ENCODE measurements at regions not wholly inside any gene's neighbourhood (a gene's known extent, or its start where the extent isn't known, plus 50 kb on each side); places are given as distances from the start of the nearest gene placed in this dataset.

GRCh38 chr15:70238917-70239316 lies 141.2 kb upstream of the TLE3 start:
- TF ChIP-seq, protein P1, sequence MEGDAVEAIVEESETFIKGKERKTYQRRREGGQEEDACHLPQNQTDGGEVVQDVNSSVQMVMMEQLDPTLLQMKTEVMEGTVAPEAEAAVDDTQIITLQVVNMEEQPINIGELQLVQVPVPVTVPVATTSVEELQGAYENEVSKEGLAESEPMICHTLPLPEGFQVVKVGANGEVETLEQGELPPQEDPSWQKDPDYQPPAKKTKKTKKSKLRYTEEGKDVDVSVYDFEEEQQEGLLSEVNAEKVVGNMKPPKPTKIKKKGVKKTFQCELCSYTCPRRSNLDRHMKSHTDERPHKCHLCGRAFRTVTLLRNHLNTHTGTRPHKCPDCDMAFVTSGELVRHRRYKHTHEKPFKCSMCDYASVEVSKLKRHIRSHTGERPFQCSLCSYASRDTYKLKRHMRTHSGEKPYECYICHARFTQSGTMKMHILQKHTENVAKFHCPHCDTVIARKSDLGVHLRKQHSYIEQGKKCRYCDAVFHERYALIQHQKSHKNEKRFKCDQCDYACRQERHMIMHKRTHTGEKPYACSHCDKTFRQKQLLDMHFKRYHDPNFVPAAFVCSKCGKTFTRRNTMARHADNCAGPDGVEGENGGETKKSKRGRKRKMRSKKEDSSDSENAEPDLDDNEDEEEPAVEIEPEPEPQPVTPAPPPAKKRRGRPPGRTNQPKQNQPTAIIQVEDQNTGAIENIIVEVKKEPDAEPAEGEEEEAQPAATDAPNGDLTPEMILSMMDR (IDR thresholded peaks at IDR 0.05), result no peak
- H3K36me3 ChIP-seq (ENCODE audit: control insufficient read depth, insufficient read depth, low read length), result no peaks in the 10 kb centered on the region

GRCh38 chr15:70237626-70238025 lies 139.9 kb upstream of the TLE3 start:
- H3K9ac ChIP-seq, result no peak overlapping the region
- no peaks in the 10 kb centered on the region for H3K79me2 ChIP-seq
- TF ChIP-seq, protein P1 (IDR thresholded peaks at IDR 0.05), result no peak
- H2AFZ ChIP-seq, result no peak overlapping the region
- H3K36me3 ChIP-seq (ENCODE audit: control insufficient read depth, insufficient read depth, low read length), result no peaks in the 10 kb centered on the region
- H3K4me3 ChIP-seq (ENCODE audit: low read depth, low read length), result no peak overlapping the region
- H3K27ac ChIP-seq, result no peak overlapping the region
- H3K4me2 ChIP-seq (ENCODE audit: low read length), result no peak overlapping the region
- no peaks in the 10 kb centered on the region for H3K9me3 ChIP-seq (ENCODE audit: control insufficient read depth, low read length)
- no peaks in the 10 kb centered on the region for H3K27me3 ChIP-seq (ENCODE audit: control insufficient read depth, insufficient read depth, low read length)
- no peaks in the 10 kb centered on the region for H3K4me1 ChIP-seq

More at GRCh38 chr15:70238917-70239316, 141.2 kb upstream of the TLE3 start:
- H3K79me2 ChIP-seq, result no peaks in the 10 kb centered on the region
- no peak overlapping the region for H3K27ac ChIP-seq
- no peak overlapping the region for H3K4me3 ChIP-seq (ENCODE audit: low read depth, low read length)
- H3K4me2 ChIP-seq (ENCODE audit: low read length), result no peak overlapping the region
- H3K27me3 ChIP-seq (ENCODE audit: control insufficient read depth, insufficient read depth, low read length), result no peaks in the 10 kb centered on the region
- H2AFZ ChIP-seq, result no peak overlapping the region
- H3K4me1 ChIP-seq, result no peaks in the 10 kb centered on the region
- no peaks in the 10 kb centered on the region for H3K9me3 ChIP-seq (ENCODE audit: control insufficient read depth, low read length)
- H3K9ac ChIP-seq, result no peak overlapping the region

DNA sequence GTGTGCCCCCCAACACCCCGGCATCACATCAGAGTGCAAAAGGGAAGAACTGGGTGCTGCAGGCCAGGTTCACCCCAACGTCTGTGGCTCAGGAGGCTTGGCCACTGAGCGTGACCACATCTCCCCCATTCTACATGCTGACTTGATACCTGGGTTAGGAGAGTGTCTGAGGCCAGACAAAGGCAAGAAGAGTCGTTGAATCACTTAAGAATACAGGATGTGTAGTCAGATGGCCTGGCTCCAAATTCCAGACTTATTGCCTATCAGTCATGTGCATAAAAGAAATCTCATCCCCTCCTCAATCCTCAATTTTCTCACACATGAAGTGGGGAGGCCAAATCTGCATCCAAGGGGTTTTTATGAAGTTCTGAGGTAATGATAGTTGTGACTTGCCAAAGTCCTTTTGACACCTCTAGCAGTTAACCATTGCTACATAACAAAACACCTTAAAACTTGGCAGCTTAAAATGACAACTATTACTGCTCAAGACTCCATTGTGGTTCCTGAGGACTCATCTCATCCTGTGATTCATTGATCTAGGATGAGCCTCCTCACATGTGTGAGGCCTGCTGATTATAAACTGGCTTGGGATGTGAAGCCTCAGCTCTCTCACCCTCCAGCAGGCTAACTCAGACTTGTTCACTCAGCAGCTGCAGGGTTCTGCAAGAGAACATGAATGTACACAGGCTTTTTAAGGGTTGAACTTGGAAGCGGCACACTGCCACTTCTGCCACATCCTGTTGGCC lies 138.8 kb upstream of the TLE3 start:
- no peak overlapping the region for H3K9ac ChIP-seq
- H3K79me2 ChIP-seq, result no peaks in the 10 kb centered on the region
- H3K27ac ChIP-seq, result no peak overlapping the region
- H2AFZ ChIP-seq, result no peak overlapping the region
- H3K36me3 ChIP-seq (ENCODE audit: control insufficient read depth, insufficient read depth, low read length), result no peaks in the 10 kb centered on the region
- H3K27me3 ChIP-seq (ENCODE audit: control insufficient read depth, insufficient read depth, low read length), result no peaks in the 10 kb centered on the region
- no peak overlapping the region for H3K4me3 ChIP-seq (ENCODE audit: low read depth, low read length)
- no peak overlapping the region for H3K4me2 ChIP-seq (ENCODE audit: low read length)
- no peaks in the 10 kb centered on the region for H3K4me1 ChIP-seq
- TF ChIP-seq, protein P1 (IDR thresholded peaks at IDR 0.05), result no peak
- H3K9me3 ChIP-seq (ENCODE audit: control insufficient read depth, low read length), result no peaks in the 10 kb centered on the region

- no peak overlapping the region for H3K4me2 ChIP-seq (ENCODE audit: low read length)
- TF ChIP-seq, protein P1 (IDR thresholded peaks at IDR 0.05), result no peak
- no peak overlapping the region for H2AFZ ChIP-seq
- no peak overlapping the region for H3K4me3 ChIP-seq (ENCODE audit: low read depth, low read length)
- no peaks in the 10 kb centered on the region for H3K9me3 ChIP-seq (ENCODE audit: control insufficient read depth, low read length)
- H3K4me1 ChIP-seq, result no peaks in the 10 kb centered on the region
- no peaks in the 10 kb centered on the region for H3K36me3 ChIP-seq (ENCODE audit: control insufficient read depth, insufficient read depth, low read length)
- no peak overlapping the region for H3K9ac ChIP-seq
- no peak overlapping the region for H3K27ac ChIP-seq
- H3K27me3 ChIP-seq (ENCODE audit: control insufficient read depth, insufficient read depth, low read length), result no peaks in the 10 kb centered on the region
- H3K79me2 ChIP-seq, result no peaks in the 10 kb centered on the region
Measured at GRCh38 chr15:70235347-70235746, 137.6 kb upstream of the TLE3 start.

All from parathyroid adenoma (tissue), 2 donors.